Left renal cortex interstitium (tissue), 4 donors: ENCODE measurements at regions not wholly inside any gene's neighbourhood (a gene's known extent, or its start where the extent isn't known, plus 50 kb on each side); places are given as distances from the start of the nearest gene placed in this dataset.

Experiments
- DNase-seq, 4 donors: peaks; one replicate each; pipeline ENCODE4 v3.0.0-alpha.2; 2013; ENCODE audit warnings: low read depth in 4 of 4, low spot score in 2 of 4, missing footprints in 1 of 4

DNA sequence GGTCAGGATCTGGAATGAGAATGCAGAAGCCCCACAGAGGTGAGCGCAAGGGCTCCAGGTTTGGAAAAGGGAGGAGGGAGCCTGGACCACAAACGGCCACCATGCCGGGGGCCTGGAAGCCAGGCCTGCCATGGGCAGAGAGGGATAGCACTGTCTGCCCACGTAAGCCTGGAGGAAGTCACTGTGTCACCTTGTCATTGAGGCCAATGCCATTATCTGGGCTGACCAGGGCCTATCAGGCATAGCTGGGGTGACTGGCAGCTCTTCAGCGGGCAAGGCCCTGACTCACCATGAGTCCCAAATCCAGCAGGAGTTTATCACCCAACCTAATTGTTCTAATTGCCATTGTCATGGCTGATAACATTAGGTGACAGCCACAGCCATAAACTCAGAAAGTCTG lies 84.6 kb downstream of the MATN1 start:
- no peak for DNase-seq

DNA sequence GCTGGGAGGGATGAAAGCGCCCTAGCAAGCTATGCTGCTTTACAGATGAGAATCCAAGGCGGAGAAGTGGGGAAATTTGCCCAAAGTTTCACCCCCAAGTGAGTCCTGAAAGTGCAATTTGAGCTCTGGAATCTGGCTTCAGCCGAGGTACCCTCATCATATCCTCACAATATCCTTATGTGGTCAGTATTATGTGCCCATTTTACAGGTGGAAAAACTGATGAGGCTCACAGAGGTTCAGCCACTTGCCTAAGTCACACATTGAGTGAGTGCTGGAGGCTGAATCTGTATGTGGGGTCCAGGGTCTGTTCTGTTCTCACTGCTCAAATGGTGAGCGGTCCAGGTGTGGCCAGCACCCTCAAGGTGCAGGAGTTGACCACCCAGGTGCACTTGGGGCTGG lies 85.3 kb downstream of the MATN1 start:
- no peak for DNase-seq

DNA sequence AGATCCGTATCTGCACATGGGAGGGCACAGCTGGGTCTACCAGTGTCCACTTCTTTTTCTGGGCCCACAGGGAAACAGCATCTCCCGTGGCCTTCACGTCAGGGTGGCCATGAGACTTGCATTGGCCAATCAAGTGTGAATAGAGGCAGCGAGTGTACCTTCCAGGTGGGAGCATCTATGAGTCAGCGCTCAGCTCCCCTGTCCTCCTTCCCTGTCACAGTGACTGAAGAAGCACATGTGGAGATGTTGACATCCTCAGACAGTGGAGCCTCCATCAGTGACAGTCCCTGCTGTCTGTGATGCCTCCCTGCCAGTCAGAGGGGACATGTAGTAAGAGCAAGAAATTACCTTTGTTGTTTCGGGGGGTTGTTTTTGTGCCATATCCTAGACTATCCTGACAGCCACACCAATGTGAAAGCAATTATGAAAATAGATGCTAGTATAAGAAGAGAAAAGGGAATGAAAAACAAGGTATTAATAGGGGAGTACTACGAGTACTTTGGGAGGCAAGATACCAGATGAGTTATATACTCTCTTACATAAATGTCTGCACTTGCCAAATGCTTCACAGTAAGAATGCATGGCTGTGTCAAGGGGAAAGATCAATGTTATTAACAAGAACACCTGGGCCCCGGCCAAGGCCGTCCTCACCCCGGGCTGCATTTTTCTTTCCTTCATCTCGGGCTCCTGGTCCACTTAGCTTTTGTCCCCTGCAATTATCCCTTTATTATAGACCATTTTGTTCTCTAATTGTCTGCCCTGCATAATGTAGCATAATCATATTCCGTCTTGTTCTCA lies 86.0 kb downstream of the MATN1 start:
- no peak for DNase-seq

DNA sequence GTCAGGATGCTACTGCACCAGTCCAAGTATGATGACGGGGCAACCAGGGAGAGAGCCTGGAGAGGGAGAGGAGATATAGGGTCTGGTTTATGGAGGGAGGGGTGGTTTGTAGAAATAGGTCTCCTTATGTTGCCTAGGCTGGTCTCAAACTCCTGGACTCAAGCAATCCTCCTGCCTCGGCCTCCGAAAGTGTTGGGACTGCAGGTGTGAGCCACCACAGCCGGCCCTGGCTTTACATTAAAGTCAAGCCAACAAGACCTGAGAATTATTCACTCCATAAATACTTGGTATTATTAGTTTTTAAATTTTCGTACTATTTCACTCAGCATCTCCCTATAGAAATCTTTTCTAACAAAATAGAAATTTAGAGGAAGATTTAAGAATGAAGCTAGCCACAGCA lies 86.8 kb downstream of the MATN1 start:
- DNase-seq: no peak

DNA sequence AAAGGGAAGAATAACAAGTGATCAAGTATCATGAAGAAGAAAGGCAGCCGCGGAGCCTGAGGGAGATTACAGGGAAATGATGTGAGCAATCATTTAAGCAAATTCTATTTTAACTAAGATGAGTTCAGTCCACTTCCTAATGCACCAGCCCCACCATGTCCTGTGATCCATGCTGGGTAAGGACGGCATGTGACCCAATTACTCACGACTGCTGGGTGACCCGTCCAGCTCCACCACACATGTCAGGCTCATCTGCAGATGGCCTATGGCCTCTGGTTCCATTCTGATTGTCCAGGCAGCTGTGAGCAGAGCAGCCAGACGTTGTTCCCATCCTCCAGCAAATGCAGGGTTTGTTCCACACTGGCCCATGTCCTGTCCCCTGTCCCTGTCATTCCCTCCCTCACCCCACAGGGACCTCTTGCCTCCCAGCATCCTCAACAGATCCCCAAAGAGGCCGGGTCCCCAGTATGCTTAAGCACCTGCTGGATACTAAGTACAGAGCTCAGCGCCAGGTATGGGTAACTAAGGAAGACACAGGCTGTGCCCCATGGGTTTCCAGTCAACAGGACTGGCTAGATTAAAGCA lies 87.9 kb downstream of the MATN1 start:
- DNase-seq: no peak

DNA sequence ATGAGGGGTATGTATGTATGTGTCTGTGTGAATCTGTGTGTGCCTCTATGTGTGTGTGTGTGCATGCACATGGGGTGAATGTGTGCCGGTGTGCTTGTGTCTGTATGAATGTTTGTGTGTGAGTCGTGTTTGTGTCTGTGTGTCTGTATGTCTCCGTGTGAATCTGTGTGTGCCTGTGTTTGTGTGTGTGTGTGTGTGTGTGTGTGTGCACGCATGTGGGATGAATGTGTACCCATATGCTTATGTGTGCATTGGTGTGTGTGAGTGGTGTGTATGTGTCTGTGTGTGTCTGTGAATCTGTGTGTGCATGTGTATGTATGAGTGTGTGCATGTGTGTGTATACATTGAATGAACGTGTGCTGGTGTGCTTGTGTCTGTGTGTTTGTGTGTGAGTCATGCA lies 88.9 kb downstream of the MATN1 start:
- DNase-seq: no peak

DNA sequence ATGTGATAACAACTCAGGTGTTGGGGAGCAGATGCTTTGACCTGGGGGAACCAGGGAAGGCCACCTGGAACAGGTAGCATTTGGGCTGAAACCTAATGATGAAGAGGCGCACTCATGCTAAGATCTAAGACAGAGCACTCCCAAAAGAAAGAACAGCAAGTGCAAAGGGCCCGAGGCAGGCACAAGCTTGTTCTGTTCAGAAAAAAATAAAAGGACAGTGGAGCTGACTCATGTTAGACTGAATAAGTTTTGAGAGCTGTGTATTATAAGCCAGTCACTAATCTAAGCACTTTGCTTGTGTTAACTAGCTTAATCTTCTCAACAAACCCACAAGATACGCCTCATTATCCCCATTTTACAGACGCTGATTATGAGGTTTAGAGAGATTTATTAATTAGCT lies 90.1 kb downstream of the MATN1 start:
- no peak for DNase-seq

DNA sequence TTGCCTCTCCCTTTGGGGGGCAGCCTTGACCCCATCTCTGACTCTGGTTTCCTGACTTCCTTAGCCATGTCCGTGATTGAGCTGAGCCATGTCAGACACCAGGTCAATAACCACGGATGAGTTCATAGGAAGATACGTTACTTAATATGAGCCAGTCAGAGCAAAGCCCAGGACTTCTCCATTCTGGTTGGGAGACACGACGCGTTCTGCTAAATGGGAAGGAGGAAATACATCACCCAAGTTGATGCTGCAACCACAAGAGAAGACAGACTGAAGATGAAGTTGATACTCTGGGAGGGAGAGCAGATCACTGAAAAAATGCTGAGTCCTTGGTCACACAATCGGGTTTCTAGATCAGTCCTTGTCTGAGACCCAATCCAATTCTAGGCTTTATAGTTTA lies 90.9 kb downstream of the MATN1 start:
- DNase-seq: no peak

DNA sequence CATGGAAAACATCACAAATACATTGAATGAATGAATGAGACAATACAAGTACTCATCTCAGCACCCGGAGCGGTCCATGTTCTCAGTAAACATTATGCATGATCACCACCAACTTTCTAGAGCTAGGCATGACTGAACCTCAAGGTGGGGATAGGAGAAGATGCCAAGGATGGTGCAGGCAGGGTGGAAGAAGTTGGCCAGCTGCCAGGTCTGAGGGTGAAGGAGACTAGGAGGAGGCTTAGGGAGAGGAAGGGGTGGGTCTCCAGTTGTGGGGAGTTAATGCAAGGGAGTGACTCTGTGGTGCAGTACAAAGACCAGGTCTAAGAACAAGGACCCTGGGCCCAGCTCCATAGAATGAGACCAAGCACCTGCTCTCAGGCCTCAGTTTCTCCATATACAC lies 91.7 kb downstream of the MATN1 start:
- no peak for DNase-seq

DNA sequence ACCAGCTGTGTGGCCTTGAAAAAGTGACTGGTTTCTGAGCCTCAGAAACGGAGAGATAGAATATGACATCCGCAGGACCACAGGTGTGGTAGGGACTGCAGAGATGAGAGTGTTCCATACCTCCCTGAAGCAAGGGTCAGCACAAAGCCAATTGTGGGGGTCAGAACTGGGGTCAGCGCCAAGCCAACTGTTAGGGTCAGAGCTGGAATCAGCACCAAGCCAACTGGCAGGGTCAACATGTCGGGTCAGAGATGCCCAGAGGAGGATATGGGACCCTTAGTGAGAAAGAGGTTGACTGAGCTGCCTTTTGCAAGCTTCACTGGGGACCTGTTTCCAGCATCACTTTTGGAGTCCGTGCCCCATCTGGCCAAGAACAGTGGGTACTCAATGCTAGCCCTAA lies 93.9 kb downstream of the MATN1 start:
- no peak for DNase-seq

DNA sequence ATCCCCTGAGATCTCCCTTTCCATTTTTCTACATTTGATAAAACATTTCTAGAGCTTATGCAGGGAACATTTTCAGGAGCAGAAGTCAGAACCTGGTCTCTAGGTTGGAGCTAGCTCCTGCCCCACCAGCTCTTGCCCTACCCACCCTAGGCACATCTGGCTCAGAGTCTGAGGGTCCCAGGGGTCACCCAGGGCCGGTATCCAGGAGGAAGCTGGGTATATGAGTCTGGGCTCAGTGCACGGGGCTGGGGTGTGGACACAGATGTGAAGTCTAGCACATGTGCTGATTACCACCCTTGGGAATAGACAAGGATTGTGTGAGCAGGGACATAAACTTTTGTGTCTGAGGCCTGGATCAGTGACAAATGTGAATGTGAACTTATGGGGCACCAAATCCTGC lies 95.4 kb downstream of the MATN1 start:
- no peak for DNase-seq

DNA sequence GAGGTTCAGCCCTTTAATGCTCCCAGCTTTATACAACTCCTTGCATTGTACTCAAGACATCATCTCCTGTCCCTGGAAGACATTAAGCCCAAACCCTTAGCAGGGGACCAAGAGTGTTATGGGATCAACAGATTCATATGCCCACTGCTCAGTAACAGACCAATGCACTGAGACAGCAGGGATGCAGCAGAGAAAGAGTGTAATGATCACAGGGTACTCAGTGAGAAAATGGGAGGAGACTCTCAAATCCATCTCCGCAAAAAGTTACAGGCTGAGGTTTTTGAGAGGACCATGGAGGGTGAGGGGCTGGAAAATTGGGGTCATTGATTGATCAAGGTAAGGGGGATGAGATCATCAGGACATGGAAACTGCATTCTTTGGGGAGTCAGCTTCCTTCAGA lies 96.2 kb downstream of the MATN1 start:
- no peak for DNase-seq

DNA sequence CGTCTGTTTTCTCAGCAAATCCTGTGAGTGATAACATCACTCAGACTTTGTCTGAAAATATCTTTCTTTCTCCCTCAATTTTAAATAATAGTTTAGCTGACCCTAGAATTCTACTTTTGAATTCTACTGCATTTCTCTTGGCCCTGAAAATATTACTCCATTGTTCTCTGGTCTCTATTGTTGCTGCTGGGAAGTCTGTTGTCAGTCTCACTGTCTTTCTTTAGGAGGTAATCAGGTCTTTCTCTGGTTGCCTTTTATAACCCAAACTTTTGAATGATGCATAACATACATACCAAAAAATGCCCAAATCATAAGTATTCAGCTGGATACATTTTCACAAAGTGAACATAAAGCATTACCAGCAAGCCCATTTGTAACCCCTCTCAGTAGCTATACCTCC lies 100.0 kb downstream of the MATN1 start:
- DNase-seq: no peak

DNA sequence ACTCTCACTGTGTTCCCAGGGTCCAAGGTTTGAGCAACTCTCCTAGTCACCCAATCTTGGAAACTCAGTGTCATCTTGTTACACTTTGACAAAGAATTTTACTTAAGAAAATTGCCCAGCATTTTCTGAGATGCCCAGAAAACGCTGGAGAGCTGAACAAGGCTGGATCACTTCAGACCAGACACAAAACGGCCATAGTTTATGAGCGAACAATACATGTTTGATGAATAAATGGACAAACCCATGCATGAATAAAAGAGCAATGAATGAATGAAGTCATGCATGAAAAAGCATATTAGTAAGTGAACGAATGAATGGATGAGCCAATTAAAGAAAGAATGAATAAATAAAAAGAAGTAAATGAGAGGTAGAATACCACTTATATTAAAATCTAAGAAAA lies 103.8 kb downstream of the MATN1 start:
- DNase-seq: no peak

DNA sequence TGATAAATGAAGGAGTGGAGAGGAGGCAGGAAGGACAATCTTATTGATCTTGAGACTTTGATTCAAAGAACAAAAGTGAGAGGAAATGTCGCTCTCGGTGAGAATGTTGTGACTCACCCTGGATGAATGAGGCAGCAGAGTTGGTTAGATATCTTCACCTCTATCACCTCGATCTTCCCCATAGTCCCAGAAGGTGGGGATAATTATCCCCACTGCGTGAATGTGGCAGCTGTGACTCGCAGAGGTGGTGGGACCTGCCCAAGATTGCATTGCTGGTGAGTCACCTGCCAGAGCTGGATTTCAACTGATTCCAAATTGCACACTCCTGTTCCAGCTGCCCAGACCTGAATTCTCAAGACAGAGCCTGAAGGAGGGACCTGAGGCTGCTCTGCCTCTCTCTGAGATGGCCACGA lies 105.0 kb downstream of the MATN1 start:
- no peak for DNase-seq

DNA sequence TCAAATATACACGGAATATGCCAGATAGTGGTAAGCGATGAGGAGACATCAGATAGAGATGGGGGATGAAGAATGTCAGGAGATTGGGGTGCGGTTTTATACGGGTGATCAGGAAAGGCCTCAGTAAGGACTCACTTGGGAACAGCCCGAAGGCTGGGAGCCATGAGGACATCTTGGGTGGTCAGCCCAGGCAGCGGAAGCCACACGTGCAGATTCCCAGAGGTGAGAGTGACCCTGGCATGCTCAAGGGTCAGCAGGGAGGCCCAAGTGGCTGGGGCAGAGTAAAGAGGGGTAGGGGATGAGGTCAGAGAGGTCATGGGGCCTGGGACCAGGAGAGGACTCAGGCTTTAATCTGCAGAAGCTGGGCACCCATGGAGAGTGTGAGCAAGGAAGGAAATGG lies 106.6 kb downstream of the MATN1 start:
- DNase-seq: no peak

DNA sequence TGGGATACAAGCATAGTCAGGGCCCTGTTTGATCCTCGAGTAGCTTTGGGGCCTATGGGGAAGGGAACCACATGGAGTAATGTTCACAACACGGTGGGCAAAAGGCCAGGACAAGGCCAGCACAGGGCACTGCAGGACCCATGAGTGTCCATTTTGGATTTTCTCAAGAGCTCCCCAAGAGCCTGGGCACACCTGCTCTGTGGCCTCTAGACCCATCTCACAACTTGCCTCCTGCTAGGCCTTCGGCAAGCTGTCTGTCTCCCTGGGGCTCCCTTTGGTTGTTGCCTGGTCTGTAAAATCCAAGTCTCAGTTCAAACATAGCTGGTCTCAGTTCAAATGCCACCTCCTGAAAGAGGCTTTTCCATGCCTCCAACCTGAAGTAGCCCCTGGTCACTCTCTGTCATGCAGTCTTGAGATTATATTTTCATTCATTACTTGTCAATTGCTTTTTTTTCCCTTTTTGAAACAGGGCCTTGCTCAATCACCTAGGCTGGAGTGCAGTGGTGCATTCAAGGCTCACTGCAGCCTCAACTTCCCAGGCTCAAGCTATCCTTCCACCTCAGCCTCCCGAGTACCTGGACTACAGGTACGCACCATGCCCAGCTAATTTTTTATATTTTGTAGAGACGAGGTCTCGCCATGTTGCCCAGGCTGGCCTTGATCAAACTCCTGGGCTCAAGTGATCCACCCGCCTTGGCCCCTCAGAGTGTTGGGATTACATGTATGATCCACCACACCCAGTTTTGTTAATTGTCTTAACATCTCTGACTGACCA lies 107.4 kb downstream of the MATN1 start:
- no peak for DNase-seq

DNA sequence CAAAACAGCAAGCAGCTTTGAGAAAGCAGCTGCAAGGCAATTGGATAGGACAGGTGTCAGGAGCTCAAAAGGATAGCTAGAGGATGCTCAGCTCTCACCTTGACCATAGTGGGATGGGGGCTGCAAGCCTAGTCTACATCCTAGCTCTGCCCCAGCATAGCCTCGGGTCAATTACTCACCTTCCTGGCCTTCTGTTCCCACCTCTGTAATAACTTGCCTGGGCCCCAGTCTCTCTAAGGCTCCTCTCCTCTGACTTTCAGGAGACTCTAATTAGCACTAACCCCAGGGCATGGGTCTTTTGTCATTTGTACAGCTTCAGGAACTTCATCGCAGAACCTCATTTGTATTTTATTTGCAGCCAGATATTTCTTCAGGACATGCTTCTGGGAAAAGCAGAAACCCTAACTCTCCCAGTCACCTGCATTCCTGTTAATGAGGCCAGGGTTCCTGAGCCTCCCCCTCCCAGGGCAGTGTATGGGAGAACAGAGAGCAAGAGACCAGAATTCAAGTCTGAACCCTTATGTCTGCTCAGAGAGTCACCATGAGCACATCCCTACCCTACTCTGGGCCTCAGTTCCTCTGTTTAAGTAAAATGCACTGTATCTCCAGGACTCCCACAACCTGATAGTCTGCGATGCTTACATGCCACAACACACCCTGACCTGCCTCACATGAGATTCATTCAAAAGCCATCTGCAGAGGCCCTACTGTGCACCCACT lies 108.1 kb downstream of the MATN1 start:
- no peak for DNase-seq

DNA sequence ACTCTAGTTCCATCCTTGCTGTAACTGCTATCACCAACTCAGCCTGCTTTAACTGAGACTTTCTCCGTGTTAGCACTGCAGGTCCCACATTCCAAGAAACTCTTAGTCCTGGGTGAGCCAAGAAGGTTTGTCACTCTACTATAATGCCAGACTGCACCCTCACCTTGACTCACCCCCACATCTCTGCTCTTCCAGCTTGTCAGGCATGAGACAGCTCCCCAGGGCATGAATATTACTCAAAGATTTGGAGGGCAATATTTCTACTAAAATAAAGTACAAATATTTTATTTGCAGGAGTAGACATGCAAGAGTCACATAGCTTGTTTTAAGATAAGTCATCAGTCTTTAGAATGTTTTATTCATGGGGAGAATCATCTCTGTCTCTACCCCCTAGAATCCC lies 110.2 kb downstream of the MATN1 start:
- DNase-seq: no peak

DNA sequence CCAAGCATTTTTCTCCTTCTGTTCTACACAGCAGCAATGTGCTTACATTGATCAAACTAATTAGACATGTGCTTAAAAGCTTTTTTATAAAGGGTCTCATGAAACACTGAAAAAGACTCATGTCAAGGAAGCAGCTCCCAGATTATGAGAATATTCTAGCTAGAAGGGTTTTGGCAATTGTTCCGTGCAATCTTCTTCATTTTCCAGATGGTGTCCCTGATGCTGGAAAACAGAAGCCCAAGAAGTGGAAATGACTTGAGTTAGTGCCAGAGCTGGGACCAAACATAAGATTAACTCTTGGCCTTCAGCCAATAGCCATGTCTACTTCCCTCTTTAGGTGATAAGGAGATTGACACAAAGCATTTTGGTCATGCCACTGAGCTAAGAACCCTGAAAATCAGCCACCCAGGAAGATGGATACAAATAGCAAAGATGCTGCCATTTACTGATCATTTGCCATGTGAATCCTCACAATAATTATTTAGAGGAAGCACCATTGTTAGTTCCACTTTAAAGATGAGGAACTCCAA lies 110.8 kb downstream of the MATN1 start:
- DNase-seq: no peak

DNA sequence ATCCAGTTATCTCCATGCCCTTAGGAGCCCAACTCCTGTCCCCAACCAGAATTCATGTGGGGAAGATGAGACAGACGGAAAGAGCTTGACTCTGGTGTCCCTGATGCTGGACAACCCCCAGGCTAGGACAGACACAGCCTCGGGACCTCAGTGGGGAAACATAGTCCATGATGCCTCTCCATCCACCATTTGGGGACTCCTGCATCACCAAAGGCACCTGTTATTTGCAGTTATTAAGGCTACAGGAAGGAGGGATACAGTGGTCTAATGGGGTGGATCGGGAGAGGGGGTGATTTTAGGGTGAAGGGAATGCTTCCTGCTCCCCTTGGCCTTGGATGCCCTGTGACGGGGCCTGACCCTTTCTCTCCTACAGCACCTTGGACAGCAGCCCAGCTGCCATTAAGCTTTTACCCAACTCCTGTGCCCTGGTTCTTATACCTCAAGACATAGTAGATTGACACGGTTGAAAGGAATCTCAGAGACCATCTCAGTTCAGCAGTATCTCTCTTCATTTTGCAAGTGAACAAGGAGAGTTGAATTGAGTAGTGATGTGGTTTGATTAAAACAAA lies 111.6 kb downstream of the MATN1 start:
- no peak for DNase-seq
